ENCODE measurements at regions not wholly inside any gene's neighbourhood (a gene's known extent, or its start where the extent isn't known, plus 50 kb on each side); places are given as distances from the start of the nearest gene placed in this dataset.

- Histone ChIP-seq H3K27ac (ENCODE audit: extremely low read length, insufficient read depth, low read length) (no peak overlapping the region), H3K9ac (ENCODE audit: insufficient read depth, low read depth, low read length) (no peak overlapping the region), H3K36me3 (replicated peaks in 1 of 2; ENCODE audit: control insufficient read depth in 1 of 2, insufficient read depth in 2 of 2, low read length in 2 of 2) (no peaks in the 10 kb centered on the region), H3K27me3 (ENCODE audit: control insufficient read depth in 1 of 2, insufficient read depth in 2 of 2, low read length in 2 of 2) (no peaks in the 10 kb centered on the region; a peak in 1 of 5 replicates), H3K4me3 (replicated peaks in 1 of 3; ENCODE audit: insufficient read depth in 1 of 3, low read depth in 2 of 3, low read length in 3 of 3) (no peak overlapping the region), H3K9me3 (ENCODE audit: low read length) (no peaks in the 10 kb centered on the region), H2AFZ (ENCODE audit: low read length) (no peak overlapping the region), H3K4me2 (ENCODE audit: low read depth, low read length) (no peak overlapping the region), H3K4me1 (ENCODE audit: insufficient read depth, low read length) (no peaks in the 10 kb centered on the region), H4K20me1 (ENCODE audit: insufficient read depth, low read length) (no peaks in the 10 kb centered on the region), H3K79me2 (ENCODE audit: insufficient read depth, low read length) (no peaks in the 10 kb centered on the region)
- ATAC-seq (no peak), DNase-seq (ENCODE audit: low spot score) (no peak), FAIRE-seq (no peak)
- BruUV-seq (replicated peaks): no TSS peak
- TF ChIP-seq MATR3 (CRISPR knock-in tag; IDR thresholded peaks at IDR 0.05): no peak
- no peak for TF ChIP-seq MLLT10 (CRISPR knock-in tag; IDR thresholded peaks at IDR 0.05)
- no peak for TF ChIP-seq ZBTB7A (CRISPR knock-in tag; IDR thresholded peaks at IDR 0.05)
- TF ChIP-seq ZNF629 (CRISPR knock-in tag; conservative IDR thresholded peaks at IDR 0.05): no peak
- no peak for TF ChIP-seq PHF20 (CRISPR knock-in tag; IDR thresholded peaks at IDR 0.05)
- no peak for TF ChIP-seq RNF219 (CRISPR knock-in tag; IDR thresholded peaks at IDR 0.05)
- no peak for TF ChIP-seq ZNF749 (CRISPR knock-in tag; IDR thresholded peaks at IDR 0.05; ENCODE audit: borderline replicate concordance)
- TF ChIP-seq AKAP8 (CRISPR knock-in tag; IDR thresholded peaks at IDR 0.05): no peak
- TF ChIP-seq SSRP1 (CRISPR knock-in tag; IDR thresholded peaks at IDR 0.05): no peak
- in situ Hi-C loops (cut with HindIII; ENCODE audit: extremely low pct_ligation_motif_present, low pct_unique_long_range_greater_than_20kb) (no loop called here), intact Hi-C loops (cut with micrococcal nuclease; ENCODE audit: unreplicated experiment) (no loop called here)
- CTCF ChIA-PET (ENCODE audit: low intra/inter-chr PET ratio, low total read pairs): no interaction called here
- POLR2A ChIA-PET: no interaction called here
Observed at GRCh38 chr13:87295636-87296035, 375.5 kb upstream of the SLITRK5 start.

- Histone ChIP-seq H3K27ac (ENCODE audit: extremely low read length, insufficient read depth, low read length) (no peak overlapping the region), H3K79me2 (ENCODE audit: insufficient read depth, low read length) (no peaks in the 10 kb centered on the region), H3K4me1 (ENCODE audit: insufficient read depth, low read length) (no peaks in the 10 kb centered on the region), H3K36me3 (replicated peaks in 1 of 2; ENCODE audit: control insufficient read depth in 1 of 2, insufficient read depth in 2 of 2, low read length in 2 of 2) (no peaks in the 10 kb centered on the region), H3K27me3 (ENCODE audit: control insufficient read depth in 1 of 2, insufficient read depth in 2 of 2, low read length in 2 of 2) (no peaks in the 10 kb centered on the region), H3K9ac (ENCODE audit: insufficient read depth, low read depth, low read length) (no peak overlapping the region), H4K20me1 (ENCODE audit: insufficient read depth, low read length) (no peaks in the 10 kb centered on the region), H3K9me3 (ENCODE audit: low read length) (no peaks in the 10 kb centered on the region), H3K4me2 (ENCODE audit: low read depth, low read length) (no peak overlapping the region), H3K4me3 (replicated peaks in 1 of 3; ENCODE audit: insufficient read depth in 1 of 3, low read depth in 2 of 3, low read length in 3 of 3) (no peak overlapping the region), H2AFZ (ENCODE audit: low read length) (no peak overlapping the region)
- BruUV-seq (replicated peaks): no TSS peak
- 6% methylated on average over 3 of the region's 3 CpGs for WGBS (ENCODE audit: low lambda C conversion rate)
- in situ Hi-C loops (cut with HindIII; ENCODE audit: extremely low pct_ligation_motif_present, low pct_unique_long_range_greater_than_20kb) (no loop called here), intact Hi-C loops (cut with micrococcal nuclease; ENCODE audit: unreplicated experiment) (no loop called here)
- ChIA-PET POLR2A (no interaction called here), CTCF (ENCODE audit: low intra/inter-chr PET ratio, low total read pairs) (no interaction called here)
- ATAC-seq: no peak
- DNase-seq (ENCODE audit: low spot score): no peak
- FAIRE-seq: no peak
- TF ChIP-seq ZNF841 (CRISPR knock-in tag; IDR thresholded peaks at IDR 0.05; ENCODE audit: borderline replicate concordance): no peak
- no peak for TF ChIP-seq ZNF562 (CRISPR knock-in tag; IDR thresholded peaks at IDR 0.05; ENCODE audit: borderline replicate concordance)
- no peak for TF ChIP-seq CC2D1A (CRISPR knock-in tag; IDR thresholded peaks at IDR 0.05)
- TF ChIP-seq GFI1 (CRISPR knock-in tag; IDR thresholded peaks at IDR 0.05; ENCODE audit: borderline replicate concordance): no peak
- no peak for TF ChIP-seq RNF2 (conservative IDR thresholded peaks at IDR 0.05; ENCODE audit: low read depth)
- no peak for TF ChIP-seq DMAP1 (CRISPR knock-in tag; IDR thresholded peaks at IDR 0.05)
- no peak for TF ChIP-seq HOXD1 (CRISPR knock-in tag; IDR thresholded peaks at IDR 0.05)
- no peak for TF ChIP-seq NAIF1 (CRISPR knock-in tag; IDR thresholded peaks at IDR 0.05; ENCODE audit: borderline replicate concordance)
Observed at GRCh38 chr13:87302034-87302433, 369.1 kb upstream of the SLITRK5 start.

Data from HepG2 (cell line).